Stimulated activated effector memory CD8-positive, alpha-beta T cell treated with anti-CD3 and anti-CD28 coated beads, Interleukin-12 subunit alpha, Interleukin-12 subunit beta, amount 100 ng/mL, for 72 hours (primary cell): ENCODE measurements at regions not wholly inside any gene's neighbourhood (a gene's known extent, or its start where the extent isn't known, plus 50 kb on each side); places are given as distances from the start of the nearest gene placed in this dataset.
"Not testable (repeated sequence)": the region's sequence is repeated elsewhere in the genome, so short reads cannot be mapped to it uniquely, and the experiment has no call there.

Experiments used
- ATAC-seq: fragments of 150-1000 bp; cut with Tn5 transposase; 2 replicates; pipeline ENCODE4 v1.10.0; 2021
- DNase-seq, 2 donors: peaks; one replicate each; pipeline ENCODE4 v3.0.0; 2021 to 2022; ENCODE audit warnings: low spot score in 2 of 2
- H3K27ac Mint-ChIP-seq: one replicate; pipeline ENCODE4 v1.8.0; 2022; ENCODE audit warnings: mild to moderate bottlenecking, mixed read lengths
- H3K36me3 Mint-ChIP-seq: one replicate; pipeline ENCODE4 v1.8.0; 2022; ENCODE audit warnings: mild to moderate bottlenecking, mixed read lengths
- H3K4me1 Mint-ChIP-seq: one replicate; pipeline ENCODE4 v1.8.0; 2022; ENCODE audit warnings: mixed read lengths
- H3K4me3 Mint-ChIP-seq: one replicate; pipeline ENCODE4 v1.8.0; 2022; ENCODE audit warnings: mild to moderate bottlenecking, mixed read lengths
- H3K9me3 Mint-ChIP-seq: one replicate; pipeline ENCODE4 v1.8.0; 2022; ENCODE audit warnings: mixed read lengths

GRCh38 chr1:70537788-70538187 is 126.7 kb downstream of the CTH start:
- no peak for DNase-seq
- H3K36me3 Mint-ChIP-seq: no peaks in the 10 kb centered on the region
- no peak overlapping the region for H3K27ac Mint-ChIP-seq
- H3K9me3 Mint-ChIP-seq: no peaks in the 10 kb centered on the region
- H3K4me3 Mint-ChIP-seq: no peak overlapping the region
- ATAC-seq: no peak
- H3K4me1 Mint-ChIP-seq: no peaks in the 10 kb centered on the region

DNA sequence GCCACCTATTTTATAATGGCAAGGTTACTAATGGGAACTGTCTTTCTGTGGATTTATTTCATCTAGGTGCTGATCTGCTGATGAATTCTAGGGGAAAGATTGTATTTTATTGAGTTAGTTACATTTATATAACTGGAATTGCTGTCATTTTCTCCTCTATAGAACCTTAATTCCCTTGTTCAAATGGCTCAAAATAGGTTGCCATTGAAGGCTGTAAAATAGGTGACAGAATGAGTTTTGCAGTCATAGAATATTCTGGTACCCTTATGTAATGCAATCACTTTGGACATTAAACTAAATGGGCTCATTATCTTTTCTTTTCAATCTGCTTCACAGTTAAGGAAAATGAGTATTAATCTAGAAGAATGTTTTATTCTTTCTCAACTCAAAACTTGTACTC is 131.0 kb downstream of the CTH start:
- DNase-seq (no peak), ATAC-seq (no peak)
- no peak overlapping the region for H3K4me3 Mint-ChIP-seq
- H3K27ac Mint-ChIP-seq: no peak overlapping the region
- no peaks in the 10 kb centered on the region for H3K4me1 Mint-ChIP-seq
- no peaks in the 10 kb centered on the region for H3K9me3 Mint-ChIP-seq
- H3K36me3 Mint-ChIP-seq: no peaks in the 10 kb centered on the region

DNA sequence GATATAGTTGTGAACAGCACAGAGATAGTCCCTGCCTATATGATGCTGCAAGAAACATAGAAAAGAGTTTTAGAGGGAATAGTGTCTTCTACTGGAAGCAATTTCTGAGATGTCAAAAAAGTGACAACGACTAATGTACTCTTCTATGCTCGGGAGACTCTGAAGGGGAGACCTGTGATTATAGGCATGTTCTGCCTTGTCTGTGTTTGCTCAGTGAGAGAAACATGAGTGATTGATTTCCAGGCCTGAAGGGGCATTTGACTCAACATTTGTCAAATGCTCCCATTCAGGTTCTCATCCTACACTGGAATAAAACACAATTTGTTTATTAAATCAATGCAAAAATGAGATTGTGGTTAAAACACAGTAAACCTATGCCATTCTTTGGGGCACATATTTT is 131.8 kb downstream of the CTH start:
- no peak for DNase-seq
- ATAC-seq: no peak
- Mint-ChIP-seq H3K4me1 (no peaks in the 10 kb centered on the region), H3K9me3 (no peaks in the 10 kb centered on the region), H3K4me3 (no peak overlapping the region), H3K27ac (no peak overlapping the region), H3K36me3 (no peaks in the 10 kb centered on the region)

- Mint-ChIP-seq H3K9me3 (peaks cover 2% of the 10 kb centered on the region), H3K4me3 (no peak overlapping the region), H3K4me1 (no peaks in the 10 kb centered on the region), H3K36me3 (no peaks in the 10 kb centered on the region), H3K27ac (no peak overlapping the region)
- DNase-seq: no peak
- ATAC-seq: no peak
These were observed 135.7 kb downstream of the CTH start for GRCh38 chr1:70546726-70547125.

GRCh38 chr1:70552662-70553566 is 141.8 kb downstream of the CTH start:
- Mint-ChIP-seq H3K36me3 (no peaks in the 10 kb centered on the region), H3K9me3 (peaks cover 2% of the 10 kb centered on the region), H3K27ac (no peak overlapping the region), H3K4me1 (no peaks in the 10 kb centered on the region), H3K4me3 (no peak overlapping the region)
- ATAC-seq (no peak), DNase-seq (no peak)

GRCh38 chr1:70553567-70553956 is 142.5 kb downstream of the CTH start:
- no peak overlapping the region for H3K27ac Mint-ChIP-seq
- ATAC-seq (no peak), DNase-seq (no peak)
- H3K4me3 Mint-ChIP-seq: no peak overlapping the region
- no peaks in the 10 kb centered on the region for H3K4me1 Mint-ChIP-seq
- peaks cover 2% of the 10 kb centered on the region for H3K9me3 Mint-ChIP-seq
- H3K36me3 Mint-ChIP-seq: no peaks in the 10 kb centered on the region

DNA sequence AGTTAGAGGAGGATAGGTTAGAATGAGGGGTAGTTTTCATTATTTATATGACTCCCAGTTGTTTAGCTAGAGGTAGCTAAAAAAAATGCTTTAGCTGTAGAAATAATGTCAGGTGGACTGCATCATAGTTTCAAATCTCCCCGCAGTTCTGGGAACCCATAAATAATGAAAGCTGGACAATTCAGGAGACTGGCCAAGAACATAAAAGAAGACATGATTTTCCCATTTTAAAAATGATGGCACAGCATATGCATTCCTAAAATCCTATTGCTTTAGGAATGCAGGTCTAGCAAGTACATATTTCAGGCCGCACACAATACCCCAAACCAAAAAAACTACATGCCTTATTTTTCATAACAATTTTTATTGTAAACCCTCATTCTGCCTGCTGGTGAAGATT is 143.3 kb downstream of the CTH start:
- Mint-ChIP-seq H3K36me3 (no peaks in the 10 kb centered on the region), H3K27ac (no peak overlapping the region), H3K9me3 (peaks cover 2% of the 10 kb centered on the region), H3K4me3 (no peak overlapping the region), H3K4me1 (no peaks in the 10 kb centered on the region)
- DNase-seq (no peak), ATAC-seq (no peak)

DNA sequence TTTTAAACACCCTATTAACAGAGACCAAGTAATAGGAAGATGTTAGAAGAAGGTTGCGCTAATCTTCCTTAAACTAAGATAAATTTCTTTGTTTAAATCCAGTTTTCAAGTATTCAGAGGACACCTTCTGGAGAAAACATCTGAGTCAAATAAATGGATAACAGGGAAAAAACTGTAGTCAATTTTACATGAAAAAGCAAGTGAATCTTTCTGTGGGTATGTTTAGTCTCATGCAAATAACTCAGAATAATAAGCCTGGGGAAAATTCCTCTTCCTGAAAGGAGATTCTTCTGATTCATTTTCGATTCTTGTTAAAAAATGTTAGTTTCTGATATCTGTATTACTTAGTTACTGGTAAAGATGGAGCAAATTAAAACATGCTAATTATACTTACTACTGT is 145.5 kb downstream of the CTH start:
- DNase-seq (no peak), ATAC-seq (no peak)
- no peaks in the 10 kb centered on the region for H3K4me1 Mint-ChIP-seq
- no peak overlapping the region for H3K27ac Mint-ChIP-seq
- no peaks in the 10 kb centered on the region for H3K36me3 Mint-ChIP-seq
- H3K9me3 Mint-ChIP-seq: no peaks in the 10 kb centered on the region
- no peak overlapping the region for H3K4me3 Mint-ChIP-seq

DNA sequence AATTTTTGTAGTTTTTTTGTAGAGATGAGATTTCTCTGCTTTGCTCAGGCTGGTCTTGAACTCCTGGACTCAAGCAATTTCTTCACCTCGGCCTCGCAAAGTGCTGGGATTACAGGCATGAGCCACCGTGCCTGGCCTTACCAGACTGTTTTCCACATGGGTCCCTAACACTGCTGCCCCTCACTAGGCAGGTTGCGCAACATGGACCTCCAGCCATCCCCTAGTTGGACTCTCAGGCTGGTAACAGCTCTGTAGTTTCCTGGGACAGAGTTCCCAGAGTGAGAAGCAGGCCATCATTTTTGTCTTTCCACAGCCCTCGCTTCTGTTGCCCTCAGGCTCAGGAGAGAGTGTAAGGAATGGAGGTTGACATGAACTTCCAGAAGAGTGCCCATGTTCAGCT is 156.1 kb downstream of the CTH start:
- no peaks in the 10 kb centered on the region for H3K9me3 Mint-ChIP-seq
- no peak overlapping the region for H3K27ac Mint-ChIP-seq
- H3K36me3 Mint-ChIP-seq: no peaks in the 10 kb centered on the region
- DNase-seq (no peak), ATAC-seq (no peak)
- no peak overlapping the region for H3K4me3 Mint-ChIP-seq
- no peaks in the 10 kb centered on the region for H3K4me1 Mint-ChIP-seq

- no peak overlapping the region for H3K27ac Mint-ChIP-seq
- no peak for ATAC-seq
- H3K36me3 Mint-ChIP-seq: no peaks in the 10 kb centered on the region
- H3K4me1 Mint-ChIP-seq: no peaks in the 10 kb centered on the region
- no peak overlapping the region for H3K4me3 Mint-ChIP-seq
- peaks cover 3% of the 10 kb centered on the region for H3K9me3 Mint-ChIP-seq
- DNase-seq: no peak
These were observed 160.1 kb downstream of the CTH start for GRCh38 chr1:70571191-70571590.

- H3K4me1 Mint-ChIP-seq: no peaks in the 10 kb centered on the region
- H3K9me3 Mint-ChIP-seq: peaks cover 3% of the 10 kb centered on the region
- H3K27ac Mint-ChIP-seq: no peak overlapping the region
- DNase-seq: no peak
- ATAC-seq: no peak
- H3K4me3 Mint-ChIP-seq: no peak overlapping the region
- no peaks in the 10 kb centered on the region for H3K36me3 Mint-ChIP-seq
These were observed 162.3 kb downstream of the CTH start for GRCh38 chr1:70573317-70573843.

GRCh38 chr1:70581661-70582060 is 170.6 kb downstream of the CTH start:
- peaks cover 3% of the 10 kb centered on the region for H3K9me3 Mint-ChIP-seq
- ATAC-seq (no peak), DNase-seq (no peak)
- H3K4me3 Mint-ChIP-seq: no peak overlapping the region
- H3K27ac Mint-ChIP-seq: no peak overlapping the region
- H3K36me3 Mint-ChIP-seq: no peaks in the 10 kb centered on the region
- H3K4me1 Mint-ChIP-seq: no peaks in the 10 kb centered on the region

DNA sequence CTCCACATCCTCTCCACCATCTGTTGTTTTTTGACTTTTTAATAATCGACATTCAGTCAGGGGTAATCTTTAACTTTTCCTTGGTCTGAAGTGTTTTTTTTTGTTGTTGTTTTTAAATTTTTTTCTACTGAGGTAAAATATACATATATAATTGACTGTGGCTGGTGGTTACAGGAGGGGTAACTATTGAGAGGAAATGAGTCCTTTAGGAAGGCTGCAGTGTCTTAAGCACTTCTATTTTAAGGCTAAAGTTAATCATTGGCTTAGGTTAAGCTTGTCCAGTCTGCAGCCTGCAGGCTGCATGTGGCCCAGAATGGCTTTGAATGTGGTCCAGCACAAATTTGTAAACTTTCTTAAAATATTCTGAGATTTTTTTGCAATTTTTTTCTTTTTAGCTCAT is 172.5 kb downstream of the CTH start:
- Mint-ChIP-seq H3K36me3 (no peaks in the 10 kb centered on the region), H3K4me1 (no peaks in the 10 kb centered on the region), H3K9me3 (peaks cover 3% of the 10 kb centered on the region), H3K27ac (no peak overlapping the region), H3K4me3 (no peak overlapping the region)
- DNase-seq: no peak
- no peak for ATAC-seq

- no peak overlapping the region for H3K27ac Mint-ChIP-seq
- H3K4me3 Mint-ChIP-seq: no peak overlapping the region
- H3K9me3 Mint-ChIP-seq: peaks cover 3% of the 10 kb centered on the region
- no peak for ATAC-seq
- no peaks in the 10 kb centered on the region for H3K4me1 Mint-ChIP-seq
- H3K36me3 Mint-ChIP-seq: no peaks in the 10 kb centered on the region
- no peak for DNase-seq
These were observed 175.0 kb downstream of the CTH start for GRCh38 chr1:70586046-70586445.

GRCh38 chr1:70587872-70588366 is 176.9 kb downstream of the CTH start:
- no peaks in the 10 kb centered on the region for H3K4me1 Mint-ChIP-seq
- H3K36me3 Mint-ChIP-seq: no peaks in the 10 kb centered on the region
- peaks cover 1% of the 10 kb centered on the region for H3K9me3 Mint-ChIP-seq
- no peak overlapping the region for H3K4me3 Mint-ChIP-seq
- DNase-seq: no peak
- no peak for ATAC-seq
- H3K27ac Mint-ChIP-seq: no peak overlapping the region

DNA sequence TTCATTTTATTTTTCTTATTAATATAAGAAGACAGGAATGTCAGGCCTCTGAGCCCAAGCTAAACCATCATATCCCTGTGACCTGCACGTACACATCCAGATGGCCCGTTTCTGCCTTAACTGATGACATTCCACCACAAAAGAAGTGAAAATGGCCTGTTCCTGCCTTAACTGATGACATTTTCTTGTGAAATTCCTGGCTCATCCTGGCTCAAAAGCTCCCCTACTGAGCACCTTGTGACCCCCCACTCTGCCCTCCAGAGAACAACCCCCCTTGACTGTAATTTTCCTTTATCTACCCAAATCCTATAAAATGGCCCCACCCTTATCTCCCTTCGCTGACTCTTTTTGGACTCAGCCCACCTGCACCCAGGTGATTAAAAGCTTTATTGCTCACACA is 182.5 kb downstream of the CTH start:
- ATAC-seq, H3K9me3 Mint-ChIP-seq, H3K4me1 Mint-ChIP-seq, H3K36me3 Mint-ChIP-seq, H3K4me3 Mint-ChIP-seq, DNase-seq, H3K27ac Mint-ChIP-seq: not testable (repeated sequence)
